ENCODE measurements at regions not wholly inside any gene's neighbourhood (a gene's known extent, or its start where the extent isn't known, plus 50 kb on each side); places are given as distances from the start of the nearest gene placed in this dataset.

DNA sequence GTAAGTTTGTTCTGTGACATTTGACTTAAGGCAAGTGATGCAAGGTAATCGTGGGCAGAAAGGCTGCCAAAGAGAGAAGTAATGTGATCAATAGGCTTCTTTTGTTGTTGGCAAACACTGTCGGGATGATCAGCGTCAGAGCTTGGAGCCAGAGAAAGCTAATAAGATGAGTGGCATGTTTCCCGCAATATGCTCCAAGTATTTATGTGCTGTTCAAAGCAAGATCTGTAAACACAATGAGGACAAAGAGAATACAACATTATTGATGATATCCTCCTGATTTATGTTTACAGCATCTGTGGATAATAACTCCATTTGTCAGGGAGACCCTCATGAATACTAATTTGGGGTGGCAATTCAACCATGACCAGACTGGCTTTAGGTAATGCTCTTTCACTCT, 603.3 kb downstream of the TDRD15 start:
- in situ Hi-C loops (cut with HindIII; ENCODE audit: low pct_unique_long_range_greater_than_20kb, low sequenced_read_pairs) (no loop called here), intact Hi-C loops (cut with micrococcal nuclease; ENCODE audit: unreplicated experiment) (no loop called here)
- CTCF ChIA-PET = no interaction called here
- DNase-seq (ENCODE audit: low read depth, low spot score) (no peak), ATAC-seq (no peak)
- H3K9me3 ChIP-seq (ENCODE audit: control insufficient read depth, insufficient read depth, low read depth, low read length) = no peaks in the 10 kb centered on the region
- TF ChIP-seq TCF7L2 (IDR thresholded peaks at IDR 0.05; ENCODE audit: low read depth, low read length) (no peak), SIN3A (IDR thresholded peaks at IDR 0.05; ENCODE audit: borderline replicate concordance, insufficient read depth, low read depth, low read length) (no peak), POLR2AphosphoS5 (IDR thresholded peaks at IDR 0.05; ENCODE audit: low read depth, low read length) (no peak), CTCF (IDR thresholded peaks at IDR 0.05) (no peak)
- TF ChIP-seq, protein P1, sequence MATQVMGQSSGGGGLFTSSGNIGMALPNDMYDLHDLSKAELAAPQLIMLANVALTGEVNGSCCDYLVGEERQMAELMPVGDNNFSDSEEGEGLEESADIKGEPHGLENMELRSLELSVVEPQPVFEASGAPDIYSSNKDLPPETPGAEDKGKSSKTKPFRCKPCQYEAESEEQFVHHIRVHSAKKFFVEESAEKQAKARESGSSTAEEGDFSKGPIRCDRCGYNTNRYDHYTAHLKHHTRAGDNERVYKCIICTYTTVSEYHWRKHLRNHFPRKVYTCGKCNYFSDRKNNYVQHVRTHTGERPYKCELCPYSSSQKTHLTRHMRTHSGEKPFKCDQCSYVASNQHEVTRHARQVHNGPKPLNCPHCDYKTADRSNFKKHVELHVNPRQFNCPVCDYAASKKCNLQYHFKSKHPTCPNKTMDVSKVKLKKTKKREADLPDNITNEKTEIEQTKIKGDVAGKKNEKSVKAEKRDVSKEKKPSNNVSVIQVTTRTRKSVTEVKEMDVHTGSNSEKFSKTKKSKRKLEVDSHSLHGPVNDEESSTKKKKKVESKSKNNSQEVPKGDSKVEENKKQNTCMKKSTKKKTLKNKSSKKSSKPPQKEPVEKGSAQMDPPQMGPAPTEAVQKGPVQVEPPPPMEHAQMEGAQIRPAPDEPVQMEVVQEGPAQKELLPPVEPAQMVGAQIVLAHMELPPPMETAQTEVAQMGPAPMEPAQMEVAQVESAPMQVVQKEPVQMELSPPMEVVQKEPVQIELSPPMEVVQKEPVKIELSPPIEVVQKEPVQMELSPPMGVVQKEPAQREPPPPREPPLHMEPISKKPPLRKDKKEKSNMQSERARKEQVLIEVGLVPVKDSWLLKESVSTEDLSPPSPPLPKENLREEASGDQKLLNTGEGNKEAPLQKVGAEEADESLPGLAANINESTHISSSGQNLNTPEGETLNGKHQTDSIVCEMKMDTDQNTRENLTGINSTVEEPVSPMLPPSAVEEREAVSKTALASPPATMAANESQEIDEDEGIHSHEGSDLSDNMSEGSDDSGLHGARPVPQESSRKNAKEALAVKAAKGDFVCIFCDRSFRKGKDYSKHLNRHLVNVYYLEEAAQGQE (IDR thresholded peaks at IDR 0.05; ENCODE audit: insufficient read depth in 1 of 2, low read depth in 2 of 2, low read length in 1 of 2) = no peak
- H3K4me1 ChIP-seq (ENCODE audit: control insufficient read depth, insufficient read depth, low read length) = no peaks in the 10 kb centered on the region
- no peaks in the 10 kb centered on the region for H3K36me3 ChIP-seq (ENCODE audit: control insufficient read depth, insufficient read depth, low read length)
- no TSS peak for BruUV-seq (replicated peaks)
- POLR2A ChIA-PET = no interaction called here
- H3K27me3 ChIP-seq (ENCODE audit: control insufficient read depth, insufficient read depth, low read length) = no peaks in the 10 kb centered on the region
- H3K27ac ChIP-seq (ENCODE audit: low read length) = no peak overlapping the region
- no peak overlapping the region for H3K4me3 ChIP-seq (ENCODE audit: low read depth in 2 of 2, low read length in 2 of 2)

- no TSS peak for BruUV-seq (replicated peaks)
- intact Hi-C loops (cut with micrococcal nuclease; ENCODE audit: unreplicated experiment) (no loop called here), in situ Hi-C loops (cut with HindIII; ENCODE audit: low pct_unique_long_range_greater_than_20kb, low sequenced_read_pairs) (no loop called here)
- no peaks in the 10 kb centered on the region for H3K9me3 ChIP-seq (ENCODE audit: control insufficient read depth, insufficient read depth, low read depth, low read length)
- H3K36me3 ChIP-seq (ENCODE audit: control insufficient read depth, insufficient read depth, low read length) = no peaks in the 10 kb centered on the region
- no peaks in the 10 kb centered on the region for H3K4me1 ChIP-seq (ENCODE audit: control insufficient read depth, insufficient read depth, low read length)
- ATAC-seq (no peak), DNase-seq (ENCODE audit: low read depth, low spot score) (no peak)
- ChIA-PET CTCF (interaction anchor here (0.6 kb wide), 1 partner anchor 1059 kb away, joined by 3 read pairs; no protein-coding TSS in a partner anchor), POLR2A (no interaction called here)
- no peak overlapping the region for H3K27ac ChIP-seq (ENCODE audit: low read length)
- H3K4me3 ChIP-seq (ENCODE audit: low read depth in 2 of 2, low read length in 2 of 2) = no peak overlapping the region
- TF ChIP-seq, protein P1 (IDR thresholded peaks at IDR 0.05; ENCODE audit: insufficient read depth in 1 of 2, low read depth in 2 of 2, low read length in 1 of 2) = no peak
- TF ChIP-seq CTCF (IDR thresholded peaks at IDR 0.05) = no peak
- TF ChIP-seq TCF7L2 (IDR thresholded peaks at IDR 0.05; ENCODE audit: low read depth, low read length) = no peak
- no peak for TF ChIP-seq POLR2AphosphoS5 (IDR thresholded peaks at IDR 0.05; ENCODE audit: low read depth, low read length)
- no peak for TF ChIP-seq SIN3A (IDR thresholded peaks at IDR 0.05; ENCODE audit: borderline replicate concordance, insufficient read depth, low read depth, low read length)
- no peaks in the 10 kb centered on the region for H3K27me3 ChIP-seq (ENCODE audit: control insufficient read depth, insufficient read depth, low read length)
Measured at GRCh38 chr2:21728133-21728532, 604.4 kb downstream of the TDRD15 start.

All from Panc1 (cell line).